ENCODE measurements at regions not wholly inside any gene's neighbourhood (a gene's known extent, or its start where the extent isn't known, plus 50 kb on each side); places are given as distances from the start of the nearest gene placed in this dataset.

DNA sequence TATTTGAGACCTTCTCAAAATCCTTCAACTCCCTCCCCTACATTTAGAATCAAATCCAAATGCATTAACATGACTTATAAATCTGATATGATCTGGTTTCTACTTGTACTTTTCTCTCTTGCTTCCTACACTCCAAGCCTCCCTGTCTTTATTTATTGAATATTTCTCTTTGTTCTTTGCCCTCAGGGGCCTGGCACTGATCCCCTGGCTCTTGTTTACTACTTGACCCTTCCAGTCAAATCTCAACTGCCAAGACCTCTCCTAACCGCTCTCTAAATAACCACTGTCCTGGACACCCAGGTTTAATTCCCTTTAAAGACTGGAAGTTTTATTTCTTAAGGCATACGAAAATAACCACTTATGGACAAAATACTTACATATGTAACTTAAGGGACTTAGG is 248.9 kb downstream of the CHRM3 start:
- no peak for TF ChIP-seq POLR2A (IDR thresholded peaks at IDR 0.05)
- TF ChIP-seq, protein P1, sequence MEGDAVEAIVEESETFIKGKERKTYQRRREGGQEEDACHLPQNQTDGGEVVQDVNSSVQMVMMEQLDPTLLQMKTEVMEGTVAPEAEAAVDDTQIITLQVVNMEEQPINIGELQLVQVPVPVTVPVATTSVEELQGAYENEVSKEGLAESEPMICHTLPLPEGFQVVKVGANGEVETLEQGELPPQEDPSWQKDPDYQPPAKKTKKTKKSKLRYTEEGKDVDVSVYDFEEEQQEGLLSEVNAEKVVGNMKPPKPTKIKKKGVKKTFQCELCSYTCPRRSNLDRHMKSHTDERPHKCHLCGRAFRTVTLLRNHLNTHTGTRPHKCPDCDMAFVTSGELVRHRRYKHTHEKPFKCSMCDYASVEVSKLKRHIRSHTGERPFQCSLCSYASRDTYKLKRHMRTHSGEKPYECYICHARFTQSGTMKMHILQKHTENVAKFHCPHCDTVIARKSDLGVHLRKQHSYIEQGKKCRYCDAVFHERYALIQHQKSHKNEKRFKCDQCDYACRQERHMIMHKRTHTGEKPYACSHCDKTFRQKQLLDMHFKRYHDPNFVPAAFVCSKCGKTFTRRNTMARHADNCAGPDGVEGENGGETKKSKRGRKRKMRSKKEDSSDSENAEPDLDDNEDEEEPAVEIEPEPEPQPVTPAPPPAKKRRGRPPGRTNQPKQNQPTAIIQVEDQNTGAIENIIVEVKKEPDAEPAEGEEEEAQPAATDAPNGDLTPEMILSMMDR (IDR thresholded peaks at IDR 0.05), result no peak

Data from suprapubic skin (tissue), 3 donors.